ENCODE measurements at regions not wholly inside any gene's neighbourhood (a gene's known extent, or its start where the extent isn't known, plus 50 kb on each side); places are given as distances from the start of the nearest gene placed in this dataset.

DNA sequence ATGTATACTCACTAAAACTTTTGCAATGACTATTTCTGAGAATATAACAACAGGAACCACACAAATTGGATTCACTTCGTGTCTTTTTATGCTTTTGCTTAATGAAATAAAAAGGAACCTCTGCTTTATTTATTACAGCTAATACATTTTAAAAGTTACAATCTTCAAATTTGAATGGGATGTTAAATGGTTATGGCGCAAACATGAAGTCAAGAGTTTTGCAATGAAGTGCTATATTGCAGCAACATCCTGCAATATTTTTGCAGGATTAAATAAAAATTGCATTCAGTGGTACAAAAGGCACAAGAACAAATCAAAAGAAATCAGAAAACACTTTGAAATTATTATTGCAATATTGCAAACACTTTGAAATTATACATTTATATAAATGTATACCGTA, 1519.0 kb upstream of the MIR17HG start:
- TF ChIP-seq POLR2A (IDR thresholded peaks at IDR 0.05; ENCODE audit: low read length) (no peak), GATA1 (IDR thresholded peaks at IDR 0.05; ENCODE audit: low read depth, low read length) (no peak)

Data from erythroblast (primary cell).